SU-DHL-6 (cell line): ENCODE measurements at regions not wholly inside any gene's neighbourhood (a gene's known extent, or its start where the extent isn't known, plus 50 kb on each side); places are given as distances from the start of the nearest gene placed in this dataset.

Experiments
- EZH2phosphoT487 ChIP-seq: fragments of 200-600 bp; sonication (generic), shearing (Covaris generic); conservative IDR thresholded peaks from 2 replicates; pipeline ENCODE4 v1.6.1; 2018; ENCODE audit warnings: mild to moderate bottlenecking, antibody characterized with exemption, low read length, moderate library complexity, mixed read lengths
- TF ChIP-seq, protein P1 (sequence below): fragments of 200-600 bp; sonication (generic); IDR thresholded peaks from one replicate; pipeline ENCODE4 v1.5.1; 2017; ENCODE audit warnings: antibody characterized with exemption, mild to moderate bottlenecking, low read length, moderate library complexity; ENCODE audit not compliant: insufficient read depth, poor library complexity, severe bottlenecking

DNA sequence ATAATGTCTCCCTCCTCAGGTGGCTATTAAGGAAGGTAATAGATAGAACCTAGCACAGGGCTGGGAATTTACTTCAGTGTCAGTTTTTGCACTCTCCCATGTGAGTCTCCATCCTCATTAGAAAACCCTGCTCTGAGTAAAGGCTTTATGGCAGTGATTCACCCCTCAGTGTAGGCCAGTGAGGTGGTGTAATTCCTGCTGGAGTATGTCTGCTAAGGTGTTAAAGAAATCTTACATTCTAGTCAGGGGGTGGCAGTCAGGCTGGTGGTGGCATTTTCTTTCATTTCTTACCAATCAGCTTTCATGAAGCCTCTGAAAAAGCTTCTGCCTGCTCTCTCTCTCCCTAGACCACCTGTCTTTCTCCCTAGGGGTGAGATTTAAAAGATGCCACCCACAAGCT, 138.8 kb upstream of the CCL2 start:
- TF ChIP-seq, protein P1, sequence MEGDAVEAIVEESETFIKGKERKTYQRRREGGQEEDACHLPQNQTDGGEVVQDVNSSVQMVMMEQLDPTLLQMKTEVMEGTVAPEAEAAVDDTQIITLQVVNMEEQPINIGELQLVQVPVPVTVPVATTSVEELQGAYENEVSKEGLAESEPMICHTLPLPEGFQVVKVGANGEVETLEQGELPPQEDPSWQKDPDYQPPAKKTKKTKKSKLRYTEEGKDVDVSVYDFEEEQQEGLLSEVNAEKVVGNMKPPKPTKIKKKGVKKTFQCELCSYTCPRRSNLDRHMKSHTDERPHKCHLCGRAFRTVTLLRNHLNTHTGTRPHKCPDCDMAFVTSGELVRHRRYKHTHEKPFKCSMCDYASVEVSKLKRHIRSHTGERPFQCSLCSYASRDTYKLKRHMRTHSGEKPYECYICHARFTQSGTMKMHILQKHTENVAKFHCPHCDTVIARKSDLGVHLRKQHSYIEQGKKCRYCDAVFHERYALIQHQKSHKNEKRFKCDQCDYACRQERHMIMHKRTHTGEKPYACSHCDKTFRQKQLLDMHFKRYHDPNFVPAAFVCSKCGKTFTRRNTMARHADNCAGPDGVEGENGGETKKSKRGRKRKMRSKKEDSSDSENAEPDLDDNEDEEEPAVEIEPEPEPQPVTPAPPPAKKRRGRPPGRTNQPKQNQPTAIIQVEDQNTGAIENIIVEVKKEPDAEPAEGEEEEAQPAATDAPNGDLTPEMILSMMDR, result no peak
- no peak for TF ChIP-seq EZH2phosphoT487
